ENCODE measurements at regions not wholly inside any gene's neighbourhood (a gene's known extent, or its start where the extent isn't known, plus 50 kb on each side); places are given as distances from the start of the nearest gene placed in this dataset.

GRCh38 chr3:177488740-177489139 is 291.5 kb upstream of the TBL1XR1 start:
- peaks cover 4% of the 10 kb centered on the region for H3K9me3 ChIP-seq (ENCODE audit: low read depth, low read length, poor library complexity, severe bottlenecking)
- no peak overlapping the region for H3K27ac ChIP-seq (ENCODE audit: low read depth, low read length, poor library complexity, severe bottlenecking)
- H3K27me3 ChIP-seq (replicated peaks; ENCODE audit: insufficient read depth, low read depth, low read length, poor library complexity), result no peaks in the 10 kb centered on the region
- peaks cover 8% of the 10 kb centered on the region for H3K4me1 ChIP-seq (ENCODE audit: insufficient read depth, low read length, poor library complexity, severe bottlenecking)
- POLR2A ChIA-PET (ENCODE audit: low non-redundant PET), result no interaction called here
- intact Hi-C loops (cut with micrococcal nuclease; ENCODE audit: unreplicated experiment), result no loop called here
- H3K4me3 ChIP-seq (ENCODE audit: low read depth, low read length, poor library complexity, severe bottlenecking), result no peak overlapping the region
- no peak for DNase-seq (ENCODE audit: low spot score)
- no peaks in the 10 kb centered on the region for H3K36me3 ChIP-seq (ENCODE audit: insufficient read depth, low read length, poor library complexity, severe bottlenecking)
- CTCF ChIA-PET, result no interaction called here
- TF ChIP-seq EZH2 (IDR thresholded peaks at IDR 0.05; ENCODE audit: borderline replicate concordance, low read depth, low read length, poor library complexity, severe bottlenecking) (no peak), CTCF (conservative IDR thresholded peaks at IDR 0.05; ENCODE audit: low read depth, low read length) (no peak)
- BruUV-seq (replicated peaks), result no TSS peak

- DNase-seq (ENCODE audit: low spot score), result no peak
- no peak overlapping the region for H3K27ac ChIP-seq (ENCODE audit: low read depth, low read length, poor library complexity, severe bottlenecking)
- H3K9me3 ChIP-seq (ENCODE audit: low read depth, low read length, poor library complexity, severe bottlenecking), result no peaks in the 10 kb centered on the region
- H3K27me3 ChIP-seq (replicated peaks; ENCODE audit: insufficient read depth, low read depth, low read length, poor library complexity), result no peaks in the 10 kb centered on the region
- BruUV-seq (replicated peaks), result no TSS peak
- intact Hi-C loops (cut with micrococcal nuclease; ENCODE audit: unreplicated experiment), result no loop called here
- peaks cover 8% of the 10 kb centered on the region for H3K4me1 ChIP-seq (ENCODE audit: insufficient read depth, low read length, poor library complexity, severe bottlenecking)
- POLR2A ChIA-PET (ENCODE audit: low non-redundant PET), result no interaction called here
- CTCF ChIA-PET, result no interaction called here
- TF ChIP-seq EZH2 (IDR thresholded peaks at IDR 0.05; ENCODE audit: borderline replicate concordance, low read depth, low read length, poor library complexity, severe bottlenecking) (no peak), CTCF (conservative IDR thresholded peaks at IDR 0.05; ENCODE audit: low read depth, low read length) (no peak)
- H3K36me3 ChIP-seq (ENCODE audit: insufficient read depth, low read length, poor library complexity, severe bottlenecking), result no peaks in the 10 kb centered on the region
- H3K4me3 ChIP-seq (ENCODE audit: low read depth, low read length, poor library complexity, severe bottlenecking), result no peak overlapping the region
Measured at GRCh38 chr3:177490626-177491025, 293.3 kb upstream of the TBL1XR1 start.

GRCh38 chr3:177491296-177492032 is 294.2 kb upstream of the TBL1XR1 start:
- Histone ChIP-seq H3K27ac (ENCODE audit: low read depth, low read length, poor library complexity, severe bottlenecking) (no peak overlapping the region), H3K27me3 (replicated peaks; ENCODE audit: insufficient read depth, low read depth, low read length, poor library complexity) (no peaks in the 10 kb centered on the region)
- CTCF ChIA-PET, result no interaction called here

More at GRCh38 chr3:177491296-177492032, 294.2 kb upstream of the TBL1XR1 start:
- intact Hi-C loops (cut with micrococcal nuclease; ENCODE audit: unreplicated experiment), result no loop called here
- TF ChIP-seq EZH2 (IDR thresholded peaks at IDR 0.05; ENCODE audit: borderline replicate concordance, low read depth, low read length, poor library complexity, severe bottlenecking), result no peak
- TF ChIP-seq CTCF (conservative IDR thresholded peaks at IDR 0.05; ENCODE audit: low read depth, low read length), result no peak
- peaks cover 8% of the 10 kb centered on the region for H3K4me1 ChIP-seq (ENCODE audit: insufficient read depth, low read length, poor library complexity, severe bottlenecking)
- H3K9me3 ChIP-seq (ENCODE audit: low read depth, low read length, poor library complexity, severe bottlenecking), result no peaks in the 10 kb centered on the region
- no TSS peak for BruUV-seq (replicated peaks)
- POLR2A ChIA-PET (ENCODE audit: low non-redundant PET), result no interaction called here
- no peak overlapping the region for H3K4me3 ChIP-seq (ENCODE audit: low read depth, low read length, poor library complexity, severe bottlenecking)
- H3K36me3 ChIP-seq (ENCODE audit: insufficient read depth, low read length, poor library complexity, severe bottlenecking), result no peaks in the 10 kb centered on the region
- DNase-seq (ENCODE audit: low spot score), result peak; percentile 25

All from A673 (cell line).